ENCODE measurements at regions not wholly inside any gene's neighbourhood (a gene's known extent, or its start where the extent isn't known, plus 50 kb on each side); places are given as distances from the start of the nearest gene placed in this dataset.

DNA sequence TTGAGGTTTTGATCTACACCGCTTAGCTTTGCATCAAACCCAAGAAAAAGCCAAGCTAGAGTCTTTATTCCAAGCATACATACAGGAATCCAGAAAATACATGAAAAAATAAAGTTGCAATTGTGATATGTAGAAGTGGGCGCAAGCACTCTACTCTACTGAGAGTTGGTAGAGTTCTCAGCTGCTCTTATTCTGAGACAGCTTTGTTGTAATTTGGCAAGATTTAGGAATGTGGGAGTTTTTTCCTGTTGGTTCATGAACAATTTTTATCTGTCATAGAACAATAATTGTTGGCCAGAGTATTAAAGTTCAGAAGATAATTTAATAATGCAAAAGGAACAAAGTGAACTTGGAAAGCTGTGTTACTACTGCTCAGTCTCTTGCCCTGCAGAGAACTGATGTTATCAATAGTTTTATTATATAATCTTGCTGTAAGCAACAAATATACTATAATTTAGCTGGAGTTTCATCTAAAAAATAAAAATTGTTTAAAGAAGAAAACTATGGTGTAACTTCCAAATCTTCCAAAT is 302.0 kb upstream of the RND3 start:
- Histone ChIP-seq H3K36me3 (no peaks in the 10 kb centered on the region), H3K4me1 (peaks cover 0 to 14% (median 0%) of the 10 kb centered on the region in 3 donors), H3K27me3 (no peaks in the 10 kb centered on the region), H3K27ac (no peak overlapping the region), H3K9me3 (peaks cover 0 to 24% (median 0%) of the 10 kb centered on the region in 3 donors), H3K4me3 (no peak overlapping the region)
- 75 to 78% methylated on average over 2 of the region's 2 CpGs for WGBS, 2 donors (ENCODE audit: low coverage in 1 of 2)
- ATAC-seq: no peak
- TF ChIP-seq POLR2A (IDR thresholded peaks at IDR 0.05): no peak
- TF ChIP-seq POLR2AphosphoS5 (IDR thresholded peaks at IDR 0.05): no peak
- no peak for TF ChIP-seq EP300 (IDR thresholded peaks at IDR 0.05)
- TF ChIP-seq, protein P1, sequence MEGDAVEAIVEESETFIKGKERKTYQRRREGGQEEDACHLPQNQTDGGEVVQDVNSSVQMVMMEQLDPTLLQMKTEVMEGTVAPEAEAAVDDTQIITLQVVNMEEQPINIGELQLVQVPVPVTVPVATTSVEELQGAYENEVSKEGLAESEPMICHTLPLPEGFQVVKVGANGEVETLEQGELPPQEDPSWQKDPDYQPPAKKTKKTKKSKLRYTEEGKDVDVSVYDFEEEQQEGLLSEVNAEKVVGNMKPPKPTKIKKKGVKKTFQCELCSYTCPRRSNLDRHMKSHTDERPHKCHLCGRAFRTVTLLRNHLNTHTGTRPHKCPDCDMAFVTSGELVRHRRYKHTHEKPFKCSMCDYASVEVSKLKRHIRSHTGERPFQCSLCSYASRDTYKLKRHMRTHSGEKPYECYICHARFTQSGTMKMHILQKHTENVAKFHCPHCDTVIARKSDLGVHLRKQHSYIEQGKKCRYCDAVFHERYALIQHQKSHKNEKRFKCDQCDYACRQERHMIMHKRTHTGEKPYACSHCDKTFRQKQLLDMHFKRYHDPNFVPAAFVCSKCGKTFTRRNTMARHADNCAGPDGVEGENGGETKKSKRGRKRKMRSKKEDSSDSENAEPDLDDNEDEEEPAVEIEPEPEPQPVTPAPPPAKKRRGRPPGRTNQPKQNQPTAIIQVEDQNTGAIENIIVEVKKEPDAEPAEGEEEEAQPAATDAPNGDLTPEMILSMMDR (IDR thresholded peaks at IDR 0.05): no peak

DNA sequence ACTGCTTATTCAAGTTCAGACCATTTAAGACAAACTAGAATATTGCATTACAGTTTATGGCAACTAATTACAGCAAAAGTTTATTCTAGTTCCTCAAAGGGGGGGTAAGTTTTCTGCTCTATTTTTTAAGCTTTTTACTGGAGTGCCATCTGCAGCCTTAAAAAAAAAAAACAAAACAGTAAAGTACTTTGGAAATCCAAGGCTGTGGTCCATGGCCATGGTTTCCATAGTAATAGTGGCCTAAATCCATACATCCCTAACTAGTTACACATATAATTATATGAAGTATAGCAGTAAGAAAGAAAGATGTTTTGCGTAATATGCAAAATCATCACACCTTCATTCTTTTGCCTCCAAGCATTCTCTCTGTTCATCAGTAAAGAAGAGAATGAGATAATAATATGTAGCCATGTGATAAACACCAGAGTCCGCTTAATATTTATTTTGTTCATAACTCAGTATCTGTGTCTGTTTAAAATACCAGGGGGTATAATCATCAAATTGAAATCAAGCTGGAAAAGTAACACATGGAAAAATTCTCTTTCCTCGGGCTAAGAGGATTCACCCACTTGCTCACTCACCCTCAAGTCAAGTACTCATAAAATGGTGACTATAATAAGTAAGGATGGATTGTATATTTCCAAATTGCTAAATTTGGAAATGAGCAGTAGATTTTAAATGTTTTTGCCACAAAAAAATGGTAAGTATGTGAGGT is 301.1 kb upstream of the RND3 start:
- no peak for ATAC-seq

DNA sequence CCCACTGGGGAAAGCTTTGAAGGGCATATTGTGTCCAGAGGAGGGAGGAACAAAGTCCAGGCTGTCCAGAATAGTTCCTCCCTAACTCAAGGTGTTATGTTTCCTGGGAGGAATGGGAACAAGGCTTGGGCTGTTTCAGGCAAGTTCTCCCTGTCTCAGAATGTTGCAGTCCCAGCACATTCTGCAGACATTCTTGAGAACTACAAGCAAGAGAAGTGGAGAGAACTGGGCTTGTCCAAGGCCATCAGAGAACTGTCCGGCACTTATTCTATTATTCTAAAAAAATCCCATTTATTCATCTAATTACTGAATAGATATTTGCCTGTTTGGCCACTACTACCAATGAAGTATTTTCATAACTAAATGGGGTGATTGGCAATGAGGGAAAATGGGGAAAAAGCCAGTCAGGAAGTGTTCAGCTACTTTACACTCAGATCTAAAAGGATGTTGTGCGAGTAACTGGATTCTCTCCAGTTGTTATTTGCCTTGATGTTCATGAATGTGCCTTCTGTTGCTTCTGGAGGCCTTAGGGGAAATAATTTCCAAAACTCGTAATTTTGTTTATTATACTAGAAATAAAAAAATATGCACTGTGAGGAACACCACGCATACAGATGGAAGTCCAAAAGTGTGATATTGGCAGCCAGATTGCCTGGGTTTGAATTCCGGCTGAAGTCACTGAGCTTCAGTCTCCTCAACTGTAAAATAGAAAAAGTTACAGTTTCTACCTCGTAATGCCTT is 300.1 kb upstream of the RND3 start:
- peaks cover 0 to 17% (median 0%) of the 10 kb centered on the region in 3 donors for H3K9me3 ChIP-seq
- H3K27ac ChIP-seq: peak overlapping the region in 2 of 4 donors; percentile 25 to 30
- no peaks in the 10 kb centered on the region for H3K36me3 ChIP-seq
- WGBS, 2 donors (ENCODE audit: low coverage in 1 of 2): 47 to 55% methylated on average over 6 of the region's 6 CpGs
- ATAC-seq: peak; percentile 36
- no peak overlapping the region for H3K4me3 ChIP-seq
- TF ChIP-seq POLR2A (IDR thresholded peaks at IDR 0.05) (no peak), POLR2AphosphoS5 (IDR thresholded peaks at IDR 0.05) (no peak), EP300 (IDR thresholded peaks at IDR 0.05) (no peak)
- TF ChIP-seq, protein P1 (IDR thresholded peaks at IDR 0.05): no peak
- H3K27me3 ChIP-seq: no peaks in the 10 kb centered on the region
- H3K4me1 ChIP-seq: peaks cover 0 to 14% (median 0%) of the 10 kb centered on the region in 3 donors

More for the DNA sequence above, 301.1 kb upstream of the RND3 start:
- no peak overlapping the region for H3K27ac ChIP-seq
- H3K4me3 ChIP-seq: no peak overlapping the region
- TF ChIP-seq POLR2AphosphoS5 (IDR thresholded peaks at IDR 0.05): no peak
- no peak for TF ChIP-seq POLR2A (IDR thresholded peaks at IDR 0.05)
- no peak for TF ChIP-seq EP300 (IDR thresholded peaks at IDR 0.05)
- TF ChIP-seq, protein P1 (IDR thresholded peaks at IDR 0.05): no peak
- H3K36me3 ChIP-seq: no peaks in the 10 kb centered on the region
- peaks cover 0 to 24% (median 0%) of the 10 kb centered on the region in 3 donors for H3K9me3 ChIP-seq
- no peaks in the 10 kb centered on the region for H3K27me3 ChIP-seq
- H3K4me1 ChIP-seq: peaks cover 0 to 14% (median 0%) of the 10 kb centered on the region in 3 donors
- 47 to 73% methylated on average over 3 of the region's 3 CpGs for WGBS, 2 donors (ENCODE audit: low coverage in 1 of 2)

DNA sequence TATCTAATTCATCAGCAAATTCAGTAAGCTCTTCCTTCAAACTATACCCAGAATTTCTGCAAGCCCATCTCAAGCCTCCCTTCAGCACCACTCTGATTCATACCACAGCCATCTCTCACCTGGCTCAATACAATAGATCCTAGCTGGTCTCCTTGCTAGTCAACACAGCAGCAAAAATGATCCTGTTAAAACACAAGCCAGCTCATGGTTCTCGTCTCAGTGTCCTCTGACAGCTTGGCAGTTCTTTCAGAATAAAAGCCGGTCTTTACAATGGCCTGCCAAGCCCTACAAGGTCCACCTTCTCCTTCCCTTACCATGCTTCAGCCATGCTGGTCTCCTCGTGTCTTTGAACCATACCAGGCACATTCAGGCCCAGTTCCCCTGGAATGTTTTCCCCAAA is 296.9 kb upstream of the RND3 start:
- TF ChIP-seq, protein P1 (IDR thresholded peaks at IDR 0.05): no peak
- TF ChIP-seq POLR2AphosphoS5 (IDR thresholded peaks at IDR 0.05) (no peak), EP300 (IDR thresholded peaks at IDR 0.05) (no peak), POLR2A (IDR thresholded peaks at IDR 0.05) (no peak)
- Histone ChIP-seq H3K9me3 (no peaks in the 10 kb centered on the region), H3K27ac (no peak overlapping the region), H3K4me1 (peaks cover 0 to 14% (median 0%) of the 10 kb centered on the region in 3 donors), H3K36me3 (no peaks in the 10 kb centered on the region), H3K27me3 (no peaks in the 10 kb centered on the region), H3K4me3 (no peak overlapping the region)
- ATAC-seq: no peak
- 72 to 73% methylated on average over 3 of the region's 3 CpGs for WGBS, 2 donors (ENCODE audit: low coverage in 1 of 2)

All from gastroesophageal sphincter (tissue), 4 donors.